ENCODE measurements at regions not wholly inside any gene's neighbourhood (a gene's known extent, or its start where the extent isn't known, plus 50 kb on each side); places are given as distances from the start of the nearest gene placed in this dataset.

DNA sequence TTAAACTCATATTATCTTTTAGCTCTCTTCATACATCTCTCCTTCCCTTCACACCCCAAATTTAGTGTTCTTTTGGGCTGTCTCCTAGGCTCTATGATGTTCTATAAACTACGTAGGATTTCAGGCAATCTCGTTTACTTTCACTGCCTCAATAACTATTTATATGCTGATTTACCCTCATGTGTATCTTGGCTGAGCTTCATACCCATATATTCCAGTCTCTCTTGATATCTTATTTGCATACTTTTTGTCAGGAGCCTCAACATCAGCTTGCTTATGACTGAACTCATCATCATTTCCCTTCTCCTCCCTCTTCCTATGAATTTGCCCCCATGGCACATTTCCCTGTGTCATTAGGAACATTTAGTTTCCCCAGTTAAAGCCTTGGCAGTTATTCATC is 262.1 kb upstream of the FBXO33 start:
- H3K9me3 ChIP-seq (replicated peaks; ENCODE audit: control insufficient read depth, low read depth, low read length), result no peaks in the 10 kb centered on the region
- no peak overlapping the region for H3K27ac ChIP-seq (ENCODE audit: low read length)
- 50% methylated on average over 2 of the region's 2 CpGs for WGBS (ENCODE audit: insufficient coverage)

DNA sequence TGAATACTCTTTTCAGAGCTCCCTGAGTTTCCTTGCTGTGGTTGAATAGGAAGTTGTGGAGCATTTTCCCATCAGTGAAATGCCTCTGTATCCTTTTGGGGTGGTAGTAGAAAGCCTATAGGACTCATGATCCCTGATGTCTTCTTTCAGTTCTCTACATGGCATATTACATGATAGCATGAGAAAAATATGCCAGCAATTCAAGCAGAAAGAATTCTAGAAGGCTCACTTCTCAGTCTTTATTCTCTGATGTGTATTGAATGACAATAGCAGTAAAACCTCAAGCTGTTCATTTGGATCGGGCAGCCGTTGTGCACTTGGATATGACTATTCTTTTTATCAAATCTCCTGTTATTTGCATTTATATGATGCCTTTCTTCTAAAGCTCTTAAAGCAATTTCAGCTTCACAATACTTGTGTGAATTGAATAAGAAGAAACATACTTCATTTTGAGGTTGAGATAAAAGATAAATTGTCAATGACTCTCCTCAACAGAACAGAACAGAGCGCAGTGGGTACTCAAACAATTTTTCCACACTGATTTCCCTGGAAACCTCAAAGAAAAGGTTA is 251.5 kb upstream of the FBXO33 start:
- Histone ChIP-seq H3K36me3 (ENCODE audit: control insufficient read depth, insufficient read depth, low read length) (no peaks in the 10 kb centered on the region), H3K4me3 (ENCODE audit: low read length) (no peak overlapping the region), H3K27me3 (ENCODE audit: control insufficient read depth, insufficient read depth, low read length) (no peaks in the 10 kb centered on the region), H3K4me1 (ENCODE audit: control insufficient read depth, insufficient read depth, low read length) (no peaks in the 10 kb centered on the region), H3K27ac (ENCODE audit: low read length) (no peak overlapping the region), H3K9me3 (replicated peaks; ENCODE audit: control insufficient read depth, low read depth, low read length) (no peaks in the 10 kb centered on the region)
- WGBS (ENCODE audit: insufficient coverage), result no CpG with 5 or more reads among the region's 3 CpGs
- no peak for DNase-seq

More for the DNA sequence above, 262.1 kb upstream of the FBXO33 start:
- no peak overlapping the region for H3K4me3 ChIP-seq (ENCODE audit: low read length)
- DNase-seq, result no peak
- H3K4me1 ChIP-seq (ENCODE audit: control insufficient read depth, insufficient read depth, low read length), result no peaks in the 10 kb centered on the region
- no peaks in the 10 kb centered on the region for H3K27me3 ChIP-seq (ENCODE audit: control insufficient read depth, insufficient read depth, low read length)
- H3K36me3 ChIP-seq (ENCODE audit: control insufficient read depth, insufficient read depth, low read length), result no peaks in the 10 kb centered on the region

DNA sequence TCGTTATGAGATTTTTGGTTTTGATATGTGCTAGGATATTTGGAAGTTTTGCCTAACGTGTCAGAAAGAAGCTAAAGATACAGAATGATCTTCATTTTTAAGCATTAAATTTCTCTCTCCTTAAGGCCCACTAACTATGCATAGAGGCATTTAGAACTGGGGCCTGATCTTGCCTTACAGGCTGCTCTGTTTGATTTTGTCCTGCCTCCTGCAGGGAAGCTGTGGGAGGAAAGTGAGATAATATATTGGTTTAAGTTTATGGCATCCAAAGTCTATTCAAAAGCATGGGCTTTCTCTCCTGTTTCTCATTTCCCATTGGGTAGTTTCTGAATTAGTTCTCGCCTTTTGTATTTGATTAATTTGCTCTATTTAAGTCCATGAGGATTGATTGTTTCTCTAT is 250.3 kb upstream of the FBXO33 start:
- no peaks in the 10 kb centered on the region for H3K4me1 ChIP-seq (ENCODE audit: control insufficient read depth, insufficient read depth, low read length)
- no peaks in the 10 kb centered on the region for H3K27me3 ChIP-seq (ENCODE audit: control insufficient read depth, insufficient read depth, low read length)
- WGBS (ENCODE audit: insufficient coverage), result no CpG with 5 or more reads among the region's 3 CpGs
- no peaks in the 10 kb centered on the region for H3K36me3 ChIP-seq (ENCODE audit: control insufficient read depth, insufficient read depth, low read length)
- H3K4me3 ChIP-seq (ENCODE audit: low read length), result no peak overlapping the region
- H3K27ac ChIP-seq (ENCODE audit: low read length), result no peak overlapping the region
- H3K9me3 ChIP-seq (replicated peaks; ENCODE audit: control insufficient read depth, low read depth, low read length), result no peaks in the 10 kb centered on the region
- no peak for DNase-seq

DNA sequence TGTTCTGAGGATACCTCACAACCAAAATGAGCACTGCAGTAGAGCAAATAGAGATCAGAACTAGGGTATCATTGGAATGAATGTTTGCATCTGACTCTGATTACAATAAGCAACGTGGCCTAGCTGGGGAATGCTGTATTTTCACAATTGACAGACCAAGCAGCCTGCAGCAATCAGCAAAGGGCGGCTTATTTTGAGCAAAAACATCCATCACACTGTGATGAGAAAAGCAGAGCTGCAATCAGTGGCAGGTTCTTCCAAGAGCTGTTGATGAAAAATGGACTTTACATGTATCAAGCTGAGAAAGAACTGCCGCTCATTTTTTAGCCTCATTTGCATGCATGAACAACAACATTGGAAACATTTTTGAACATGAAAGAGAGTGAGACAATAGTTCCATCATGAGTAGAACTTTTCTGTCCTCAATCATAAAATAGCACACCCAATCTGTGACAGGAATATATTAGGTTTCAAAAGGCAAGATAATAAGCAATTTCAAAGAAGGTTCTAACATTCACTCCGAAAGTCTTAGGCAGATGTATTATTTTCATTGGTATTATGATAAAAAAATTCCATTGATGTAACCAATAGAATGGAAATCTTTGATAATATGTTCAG is 249.7 kb upstream of the FBXO33 start:
- H3K9me3 ChIP-seq (replicated peaks; ENCODE audit: control insufficient read depth, low read depth, low read length), result no peaks in the 10 kb centered on the region
- DNase-seq, result no peak

DNA sequence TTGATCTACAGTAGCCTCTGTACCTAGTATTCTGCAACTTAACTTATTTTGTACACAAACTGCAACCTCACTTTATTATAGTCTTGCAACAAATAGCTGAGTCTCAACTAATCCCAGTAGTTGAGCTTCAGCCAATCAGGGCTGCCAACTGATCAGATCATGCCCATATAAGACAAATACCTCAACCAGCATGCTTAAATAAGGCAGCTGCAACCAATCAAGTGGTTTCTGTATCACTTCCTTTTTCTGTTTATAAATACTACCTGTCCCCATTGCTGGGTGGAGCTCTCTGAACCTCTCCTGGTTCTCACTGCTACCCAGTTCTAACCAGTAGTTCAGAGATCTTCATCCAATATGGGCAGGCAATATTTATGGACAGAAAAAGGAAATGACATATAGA is 248.5 kb upstream of the FBXO33 start:
- H3K4me3 ChIP-seq (ENCODE audit: low read length), result no peak overlapping the region
- no peak overlapping the region for H3K27ac ChIP-seq (ENCODE audit: low read length)
- DNase-seq, result no peak
- no peaks in the 10 kb centered on the region for H3K9me3 ChIP-seq (replicated peaks; ENCODE audit: control insufficient read depth, low read depth, low read length)
- no peaks in the 10 kb centered on the region for H3K4me1 ChIP-seq (ENCODE audit: control insufficient read depth, insufficient read depth, low read length)
- no peaks in the 10 kb centered on the region for H3K36me3 ChIP-seq (ENCODE audit: control insufficient read depth, insufficient read depth, low read length)
- H3K27me3 ChIP-seq (ENCODE audit: control insufficient read depth, insufficient read depth, low read length), result no peaks in the 10 kb centered on the region

More for the DNA sequence above, 249.7 kb upstream of the FBXO33 start:
- no peak overlapping the region for H3K4me3 ChIP-seq (ENCODE audit: low read length)
- no peaks in the 10 kb centered on the region for H3K4me1 ChIP-seq (ENCODE audit: control insufficient read depth, insufficient read depth, low read length)
- no peak overlapping the region for H3K27ac ChIP-seq (ENCODE audit: low read length)
- no peaks in the 10 kb centered on the region for H3K27me3 ChIP-seq (ENCODE audit: control insufficient read depth, insufficient read depth, low read length)
- WGBS (ENCODE audit: insufficient coverage), result no CpG with 5 or more reads among the region's 4 CpGs
- no peaks in the 10 kb centered on the region for H3K36me3 ChIP-seq (ENCODE audit: control insufficient read depth, insufficient read depth, low read length)

DNA sequence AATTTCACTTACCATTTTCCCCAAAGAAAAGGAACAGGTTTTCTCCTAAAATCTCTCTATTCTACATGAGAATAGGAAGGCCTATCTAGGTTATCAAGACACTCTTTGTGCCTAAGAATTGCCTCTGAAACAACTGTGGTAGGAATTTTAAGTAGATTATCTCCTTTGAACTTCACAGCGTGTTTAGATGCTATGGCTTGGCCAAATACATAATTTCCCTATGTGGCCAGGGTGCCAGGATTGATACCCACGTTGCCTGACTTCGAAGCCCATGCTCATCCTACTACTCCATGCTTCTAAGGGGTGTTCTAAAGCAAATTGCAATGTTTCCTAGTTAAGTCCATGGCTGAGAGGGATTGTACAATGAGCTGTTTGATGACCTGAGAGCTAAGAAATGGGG is 241.5 kb upstream of the FBXO33 start:
- no CpG with 5 or more reads among the region's 3 CpGs for WGBS (ENCODE audit: insufficient coverage)
- Histone ChIP-seq H3K27ac (ENCODE audit: low read length) (no peak overlapping the region), H3K36me3 (ENCODE audit: control insufficient read depth, insufficient read depth, low read length) (no peaks in the 10 kb centered on the region), H3K9me3 (replicated peaks; ENCODE audit: control insufficient read depth, low read depth, low read length) (no peaks in the 10 kb centered on the region), H3K4me1 (ENCODE audit: control insufficient read depth, insufficient read depth, low read length) (no peaks in the 10 kb centered on the region), H3K27me3 (ENCODE audit: control insufficient read depth, insufficient read depth, low read length) (no peaks in the 10 kb centered on the region), H3K4me3 (ENCODE audit: low read length) (no peak overlapping the region)
- no peak for DNase-seq

DNA sequence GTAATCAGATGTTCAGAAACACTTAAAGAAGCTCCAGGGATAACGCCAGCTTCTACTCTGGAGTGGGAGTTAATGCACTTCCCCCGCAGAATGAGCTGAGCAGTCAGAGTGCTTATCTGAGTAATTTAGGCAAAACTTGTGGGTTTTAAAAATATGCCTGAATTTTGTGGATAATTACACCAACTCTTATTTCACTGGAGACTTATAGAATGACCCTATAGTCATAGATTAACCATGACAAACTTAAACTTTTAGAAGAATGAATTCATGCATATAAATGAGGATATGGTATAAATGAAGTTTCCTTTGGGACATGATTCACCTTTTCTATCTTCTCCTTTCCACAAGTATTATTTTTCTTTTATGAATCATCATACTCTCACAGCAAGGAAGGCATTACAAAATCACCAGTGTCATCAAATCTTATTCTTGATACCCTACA is 241.1 kb upstream of the FBXO33 start:
- no peaks in the 10 kb centered on the region for H3K9me3 ChIP-seq (replicated peaks; ENCODE audit: control insufficient read depth, low read depth, low read length)
- DNase-seq, result no peak
- no peak overlapping the region for H3K27ac ChIP-seq (ENCODE audit: low read length)
- no peak overlapping the region for H3K4me3 ChIP-seq (ENCODE audit: low read length)
- no peaks in the 10 kb centered on the region for H3K36me3 ChIP-seq (ENCODE audit: control insufficient read depth, insufficient read depth, low read length)
- no peaks in the 10 kb centered on the region for H3K27me3 ChIP-seq (ENCODE audit: control insufficient read depth, insufficient read depth, low read length)
- no CpG with 5 or more reads among the region's 2 CpGs for WGBS (ENCODE audit: insufficient coverage)
- H3K4me1 ChIP-seq (ENCODE audit: control insufficient read depth, insufficient read depth, low read length), result no peaks in the 10 kb centered on the region

DNA sequence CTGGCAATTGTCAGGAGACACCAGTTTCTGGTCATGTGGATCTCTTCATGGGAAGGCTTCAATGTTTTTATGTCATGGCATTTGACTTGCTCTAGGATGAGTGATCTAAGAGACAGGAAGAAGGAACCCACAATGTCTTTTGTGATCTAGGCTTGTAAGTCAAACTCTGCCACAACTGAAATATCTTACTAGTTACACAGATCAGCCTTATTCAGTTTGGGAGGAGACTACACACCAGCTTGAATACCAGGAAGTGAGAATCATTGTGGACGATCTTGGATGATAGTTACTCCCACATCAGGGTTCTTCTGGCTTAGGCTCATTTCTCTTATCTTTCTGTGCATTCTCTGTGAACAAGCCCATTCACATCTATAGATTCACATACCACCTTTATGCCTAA is 236.2 kb upstream of the FBXO33 start:
- H3K27ac ChIP-seq (ENCODE audit: low read length), result no peak overlapping the region
- no peaks in the 10 kb centered on the region for H3K27me3 ChIP-seq (ENCODE audit: control insufficient read depth, insufficient read depth, low read length)
- H3K9me3 ChIP-seq (replicated peaks; ENCODE audit: control insufficient read depth, low read depth, low read length), result no peaks in the 10 kb centered on the region
- no peaks in the 10 kb centered on the region for H3K4me1 ChIP-seq (ENCODE audit: control insufficient read depth, insufficient read depth, low read length)
- WGBS (ENCODE audit: insufficient coverage), result 100% methylated on average over 1 of the region's 1 CpG
- no peak for DNase-seq
- H3K36me3 ChIP-seq (ENCODE audit: control insufficient read depth, insufficient read depth, low read length), result no peaks in the 10 kb centered on the region
- H3K4me3 ChIP-seq (ENCODE audit: low read length), result no peak overlapping the region

DNA sequence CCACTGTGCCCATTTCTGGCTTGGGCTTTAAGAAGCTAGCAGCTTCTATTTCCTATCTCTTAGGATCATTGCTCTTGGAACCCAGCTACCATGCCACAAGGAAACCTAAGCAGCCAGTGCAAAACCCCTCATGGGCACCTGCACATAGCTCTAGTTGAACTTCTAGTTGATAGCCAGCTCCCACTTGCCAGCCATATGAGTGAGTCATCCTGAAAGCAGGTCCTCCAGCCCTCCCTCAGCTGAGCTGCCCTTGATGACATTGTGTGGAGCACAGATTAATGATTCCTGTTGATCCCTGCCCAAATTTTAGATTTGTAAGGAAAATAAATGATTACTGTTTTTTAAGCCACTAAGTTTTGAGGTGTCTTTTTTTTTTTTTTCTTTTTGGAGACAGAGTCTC is 234.2 kb upstream of the FBXO33 start:
- H3K4me3 ChIP-seq (ENCODE audit: low read length), result no peak overlapping the region
- no peaks in the 10 kb centered on the region for H3K27me3 ChIP-seq (ENCODE audit: control insufficient read depth, insufficient read depth, low read length)
- DNase-seq, result no peak
- no peaks in the 10 kb centered on the region for H3K36me3 ChIP-seq (ENCODE audit: control insufficient read depth, insufficient read depth, low read length)
- H3K9me3 ChIP-seq (replicated peaks; ENCODE audit: control insufficient read depth, low read depth, low read length), result no peaks in the 10 kb centered on the region
- H3K4me1 ChIP-seq (ENCODE audit: control insufficient read depth, insufficient read depth, low read length), result no peaks in the 10 kb centered on the region
- H3K27ac ChIP-seq (ENCODE audit: low read length), result no peak overlapping the region

DNA sequence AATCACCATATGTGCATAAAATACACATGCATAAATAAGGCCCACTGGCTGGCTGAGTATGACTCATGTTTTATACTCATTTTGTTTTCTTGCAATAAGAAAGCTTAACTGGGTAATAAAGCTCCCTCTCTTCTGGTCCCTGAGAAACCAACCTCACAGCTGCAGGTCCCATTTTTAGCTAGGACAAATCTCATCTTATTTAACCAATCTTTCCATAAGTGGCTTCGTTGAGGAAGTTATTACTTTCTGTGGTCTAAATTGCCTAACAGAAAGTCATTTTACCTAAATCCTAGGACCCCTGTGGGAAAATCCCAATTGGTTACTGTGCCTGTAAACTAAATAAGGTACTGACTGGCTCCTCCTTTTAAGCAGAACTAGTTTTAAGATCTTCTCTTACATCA is 232.8 kb upstream of the FBXO33 start:
- no peaks in the 10 kb centered on the region for H3K4me1 ChIP-seq (ENCODE audit: control insufficient read depth, insufficient read depth, low read length)
- WGBS (ENCODE audit: insufficient coverage), result no CpG with 5 or more reads among the region's 1 CpG

DNA sequence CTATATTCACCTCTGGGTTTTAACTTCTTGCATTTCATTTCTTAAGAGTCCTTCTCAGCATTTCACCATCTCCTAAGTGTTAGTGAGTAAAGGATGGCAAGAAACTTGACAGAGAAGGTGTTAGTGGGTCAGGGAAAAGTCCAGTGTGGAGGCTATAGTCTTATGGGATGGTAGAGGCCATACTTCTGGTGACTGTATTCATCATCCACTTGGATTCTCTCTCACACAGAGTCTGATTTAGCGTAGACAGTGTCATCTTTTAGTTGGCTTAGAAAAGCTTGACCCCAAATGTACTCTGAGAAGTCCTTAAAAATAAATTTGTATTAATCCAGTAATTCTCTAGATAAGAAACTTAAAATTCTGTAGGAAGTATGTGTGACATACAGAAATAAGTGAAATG is 232.4 kb upstream of the FBXO33 start:
- DNase-seq, result no peak
- Histone ChIP-seq H3K27me3 (ENCODE audit: control insufficient read depth, insufficient read depth, low read length) (no peaks in the 10 kb centered on the region), H3K4me3 (ENCODE audit: low read length) (no peak overlapping the region), H3K27ac (ENCODE audit: low read length) (no peak overlapping the region), H3K4me1 (ENCODE audit: control insufficient read depth, insufficient read depth, low read length) (no peaks in the 10 kb centered on the region), H3K36me3 (ENCODE audit: control insufficient read depth, insufficient read depth, low read length) (no peaks in the 10 kb centered on the region), H3K9me3 (replicated peaks; ENCODE audit: control insufficient read depth, low read depth, low read length) (no peaks in the 10 kb centered on the region)
- no CpG with 5 or more reads among the region's 1 CpG for WGBS (ENCODE audit: insufficient coverage)

More for the DNA sequence above, 232.8 kb upstream of the FBXO33 start:
- Histone ChIP-seq H3K27me3 (ENCODE audit: control insufficient read depth, insufficient read depth, low read length) (no peaks in the 10 kb centered on the region), H3K4me3 (ENCODE audit: low read length) (no peak overlapping the region), H3K9me3 (replicated peaks; ENCODE audit: control insufficient read depth, low read depth, low read length) (no peaks in the 10 kb centered on the region), H3K36me3 (ENCODE audit: control insufficient read depth, insufficient read depth, low read length) (no peaks in the 10 kb centered on the region), H3K27ac (ENCODE audit: low read length) (no peak overlapping the region)
- DNase-seq, result no peak

Measured in muscle of leg (tissue), 3 donors.